Stromal cell of bone marrow (primary cell): ENCODE measurements at regions not wholly inside any gene's neighbourhood (a gene's known extent, or its start where the extent isn't known, plus 50 kb on each side); places are given as distances from the start of the nearest gene placed in this dataset.
"Not testable (repeated sequence)": the region's sequence is repeated elsewhere in the genome, so short reads cannot be mapped to it uniquely, and the experiment has no call there.

Source experiments
- DNase-seq: peaks from one replicate; pipeline ENCODE4 v3.0.0-alpha.2; 2012; ENCODE audit warnings: low read depth

- DNase-seq, result no peak
These were observed 421.3 kb downstream of the BCOR start for GRCh38 chrX:39676434-39676833.

GRCh38 chrX:39677585-39677977 lies 420.2 kb downstream of the BCOR start:
- DNase-seq, result no peak

- no peak for DNase-seq
These were observed 419.6 kb downstream of the BCOR start for GRCh38 chrX:39677978-39678791.

GRCh38 chrX:39678914-39679313 lies 418.8 kb downstream of the BCOR start:
- no peak for DNase-seq

GRCh38 chrX:39679497-39680157 lies 418.1 kb downstream of the BCOR start:
- no peak for DNase-seq

- no peak for DNase-seq
These were observed 415.9 kb downstream of the BCOR start for GRCh38 chrX:39681885-39682284.

- no peak for DNase-seq
These were observed 415.0 kb downstream of the BCOR start for GRCh38 chrX:39682778-39683177.

GRCh38 chrX:39688219-39688575 lies 409.6 kb downstream of the BCOR start:
- no peak for DNase-seq

- no peak for DNase-seq
These were observed 409.0 kb downstream of the BCOR start for GRCh38 chrX:39688576-39689375.

- DNase-seq, result no peak
These were observed 408.2 kb downstream of the BCOR start for GRCh38 chrX:39689376-39690104.

- no peak for DNase-seq
These were observed 407.0 kb downstream of the BCOR start for GRCh38 chrX:39690541-39691415.

- no peak for DNase-seq
These were observed 406.0 kb downstream of the BCOR start for GRCh38 chrX:39691724-39692123.

- DNase-seq, result no peak
These were observed 405.0 kb downstream of the BCOR start for GRCh38 chrX:39692796-39693195.

- DNase-seq, result no peak
These were observed 404.5 kb downstream of the BCOR start for GRCh38 chrX:39693298-39693697.

GRCh38 chrX:39702636-39703035 lies 395.1 kb downstream of the BCOR start:
- DNase-seq, result not testable (repeated sequence)

GRCh38 chrX:39703307-39703706 lies 394.5 kb downstream of the BCOR start:
- no peak for DNase-seq

GRCh38 chrX:39704590-39704989 lies 393.2 kb downstream of the BCOR start:
- no peak for DNase-seq

- DNase-seq, result peak; percentile 78
These were observed 392.5 kb downstream of the BCOR start for GRCh38 chrX:39705290-39705689.

GRCh38 chrX:39709364-39709763 lies 388.4 kb downstream of the BCOR start:
- DNase-seq, result no peak

GRCh38 chrX:39709812-39710211 lies 387.9 kb downstream of the BCOR start:
- no peak for DNase-seq

GRCh38 chrX:39710776-39711175 lies 387.0 kb downstream of the BCOR start:
- no peak for DNase-seq
